ENCODE measurements at regions not wholly inside any gene's neighbourhood (a gene's known extent, or its start where the extent isn't known, plus 50 kb on each side); places are given as distances from the start of the nearest gene placed in this dataset.

DNA sequence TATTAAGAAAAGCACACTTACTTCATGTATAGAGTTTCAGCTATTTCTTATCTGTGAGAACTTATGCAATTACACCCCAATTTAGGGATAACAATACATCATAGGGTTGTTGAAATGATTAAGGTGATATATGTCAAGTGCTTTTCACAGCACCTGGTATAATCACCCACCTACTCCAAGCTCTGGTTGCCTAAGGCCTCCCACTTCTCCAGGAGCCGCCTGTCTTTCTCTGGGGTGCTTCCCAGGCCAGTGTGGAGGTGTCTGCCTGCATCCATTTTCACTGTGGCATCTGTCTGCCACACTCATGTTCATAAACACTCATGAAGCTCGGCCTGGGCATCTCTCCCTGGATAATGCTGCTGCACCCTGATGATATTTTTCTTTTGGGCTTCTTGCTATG is 250.3 kb downstream of the STK31 start:
- H3K18ac ChIP-seq (ENCODE audit: low read depth, low read length): no peak overlapping the region
- H3K9ac ChIP-seq (ENCODE audit: low read depth, low read length): no peak overlapping the region
- H3K4me3 ChIP-seq (ENCODE audit: insufficient read depth, low read depth, low read length): no peak overlapping the region
- dilution Hi-C loops (cut with HindIII; ENCODE audit: low sequenced_read_pairs, unreplicated experiment) (no loop called here), in situ Hi-C loops (cut with MboI; ENCODE audit: low sequenced_read_pairs) (no loop called here), intact Hi-C loops (cut with micrococcal nuclease) (no loop called here)
- no peaks in the 10 kb centered on the region for H3K36me3 ChIP-seq (ENCODE audit: control insufficient read depth, insufficient read depth, low read length)
- no peak overlapping the region for H3K27ac ChIP-seq (ENCODE audit: insufficient read depth, low read length)
- no peak for DNase-seq
- BruUV-seq (replicated peaks): no TSS peak
- peaks cover 3% of the 10 kb centered on the region; the same call in 1 of the 2 replicates for H3K9me1 ChIP-seq (ENCODE audit: insufficient read depth, low read length)
- no peak overlapping the region for H2AK5ac ChIP-seq (ENCODE audit: low read depth, low read length)
- CTCF ChIA-PET: no interaction called here
- H3K27me3 ChIP-seq (ENCODE audit: control insufficient read depth, insufficient read depth, low read length): no peaks in the 10 kb centered on the region; the same call in 1 of the 2 replicates
- H3K4me2 ChIP-seq (ENCODE audit: low read depth, low read length): no peak overlapping the region
- POLR2A ChIA-PET (ENCODE audit: unreplicated experiment): no interaction called here
- no peak overlapping the region for H2BK20ac ChIP-seq (ENCODE audit: low read depth, low read length)
- no peaks in the 10 kb centered on the region for H4K20me1 ChIP-seq (ENCODE audit: insufficient read depth, low read length)
- H4K91ac ChIP-seq (ENCODE audit: insufficient read depth, low read depth, low read length): no peak overlapping the region
- H2AFZ ChIP-seq (replicated peaks; ENCODE audit: low read length, poor library complexity): no peak overlapping the region
- H2AK9ac ChIP-seq (replicated peaks; ENCODE audit: low read depth, low read length, poor library complexity): no peak overlapping the region
- H2BK15ac ChIP-seq (ENCODE audit: low read depth, low read length): no peak overlapping the region
- no CpG with 5 or more reads among the region's 2 CpGs for WGBS, 2 experiments (ENCODE audit: extremely low coverage in 2 of 2, insufficient read length in 1 of 2)
- no peak overlapping the region for H3K56ac ChIP-seq (ENCODE audit: extremely low read depth, insufficient read depth, low read length)
- TF ChIP-seq MAFK (IDR thresholded peaks at IDR 0.05; ENCODE audit: low read depth, low read length) (no peak), RAD21 (IDR thresholded peaks at IDR 0.05; ENCODE audit: low read length) (no peak), MAZ (IDR thresholded peaks at IDR 0.05; ENCODE audit: borderline replicate concordance, low read depth, low read length) (no peak), MXI1 (IDR thresholded peaks at IDR 0.05; ENCODE audit: borderline replicate concordance, low read depth, low read length) (no peak), CTCF (conservative IDR thresholded peaks at IDR 0.05; ENCODE audit: low read depth, low read length) (no peak), NFE2L2 (IDR thresholded peaks at IDR 0.05; ENCODE audit: low read depth, low read length) (no peak), USF2 (IDR thresholded peaks at IDR 0.05; ENCODE audit: low read depth, low read length) (no peak), POLR2A (IDR thresholded peaks at IDR 0.05; ENCODE audit: low read depth, low read length) (no peak), BHLHE40 (IDR thresholded peaks at IDR 0.05; ENCODE audit: low read depth, low read length) (no peak), CHD1 (IDR thresholded peaks at IDR 0.05; ENCODE audit: low read depth, low read length) (no peak), SMC3 (IDR thresholded peaks at IDR 0.05; ENCODE audit: low read depth, low read length) (no peak), RFX5 (IDR thresholded peaks at IDR 0.05; ENCODE audit: low read depth, low read length) (no peak), FOS (IDR thresholded peaks at IDR 0.05; ENCODE audit: low read depth, low read length) (no peak), RCOR1 (IDR thresholded peaks at IDR 0.05; ENCODE audit: insufficient replicate concordance, low read length) (no peak)
- no peak overlapping the region for H3K23ac ChIP-seq (ENCODE audit: low read depth, low read length)
- no peak overlapping the region for H2BK5ac ChIP-seq (ENCODE audit: low read depth, low read length, poor library complexity, severe bottlenecking)
- no peak overlapping the region for H4K5ac ChIP-seq (ENCODE audit: low read depth, low read length)
- H3K4ac ChIP-seq (ENCODE audit: low read depth, low read length): no peak overlapping the region
- ATAC-seq (ENCODE audit: low read depth): no peak
- H3K14ac ChIP-seq (replicated peaks; ENCODE audit: low read depth, low read length): no peak overlapping the region
- H3K4me1 ChIP-seq (ENCODE audit: control insufficient read depth, insufficient read depth, low read length): peaks cover 2% of the 10 kb centered on the region; the same call in 1 of the 2 replicates
- H2BK120ac ChIP-seq (ENCODE audit: low read depth, low read length): no peak overlapping the region
- H3K9me3 ChIP-seq (ENCODE audit: control insufficient read depth, insufficient read depth, low read length): no peaks in the 10 kb centered on the region
- no peak overlapping the region for H4K8ac ChIP-seq (ENCODE audit: low read depth in 2 of 2, low read length in 2 of 2)
- H3K79me1 ChIP-seq (ENCODE audit: low read depth in 1 of 2, low read length in 2 of 2): no peaks in the 10 kb centered on the region

Data from IMR-90 (cell line).